Mammary epithelial cell (primary cell): ENCODE measurements at regions not wholly inside any gene's neighbourhood (a gene's known extent, or its start where the extent isn't known, plus 50 kb on each side); places are given as distances from the start of the nearest gene placed in this dataset.

ENCODE experiments used
- EZH2 ChIP-seq: IDR thresholded peaks from 2 replicates; pipeline ENCODE4 v1.6.1; 2012; ENCODE audit warnings: low read length, inconsistent platforms, borderline replicate concordance
- TF ChIP-seq, protein P1 (sequence below), 2 donors: IDR thresholded peaks in 1 of 2; conservative IDR thresholded peaks in 1 of 2; 2 replicates each; pipeline ENCODE4 v1.5.1; 2011 to 2012; ENCODE audit warnings: inconsistent platforms in 2 of 2, low read length in 2 of 2, mild to moderate bottlenecking in 2 of 2, control low read depth in 1 of 2, low read depth in 1 of 2; ENCODE audit not compliant: insufficient read depth in 1 of 2; ENCODE audit errors: extremely low read depth in 1 of 2

DNA sequence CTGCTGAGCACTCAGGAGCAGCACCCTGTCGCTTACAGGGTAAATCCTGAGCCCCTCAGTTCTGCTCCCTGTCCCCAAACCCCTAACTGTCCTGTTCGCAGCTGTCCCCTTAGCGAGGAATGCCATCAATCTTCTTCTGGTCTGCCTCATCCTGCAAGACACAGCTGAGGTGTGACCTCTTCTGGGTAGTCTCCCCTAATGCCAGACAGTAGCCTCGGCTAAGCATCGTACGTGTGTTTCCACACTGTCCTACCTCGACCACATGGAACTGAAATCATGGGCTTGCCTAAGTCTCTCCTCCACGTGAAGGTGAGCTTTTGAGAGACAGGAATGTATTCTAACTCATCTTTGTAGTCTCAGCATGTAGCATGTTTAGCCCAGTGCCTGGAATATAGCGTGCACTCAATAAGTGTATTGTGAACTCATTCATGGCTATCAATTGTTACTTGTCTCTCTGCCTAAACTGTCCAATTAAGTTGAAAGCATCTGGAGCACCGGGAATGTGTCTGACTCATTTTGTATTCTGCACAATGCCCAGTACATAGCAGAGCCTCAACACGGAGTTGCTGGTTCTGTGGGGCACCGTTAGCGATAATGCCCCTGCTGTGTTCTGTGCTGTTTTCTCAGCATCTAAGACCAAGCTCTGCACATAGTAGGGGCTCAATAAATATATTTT is 90.2 kb downstream of the HES1 start:
- TF ChIP-seq, protein P1, sequence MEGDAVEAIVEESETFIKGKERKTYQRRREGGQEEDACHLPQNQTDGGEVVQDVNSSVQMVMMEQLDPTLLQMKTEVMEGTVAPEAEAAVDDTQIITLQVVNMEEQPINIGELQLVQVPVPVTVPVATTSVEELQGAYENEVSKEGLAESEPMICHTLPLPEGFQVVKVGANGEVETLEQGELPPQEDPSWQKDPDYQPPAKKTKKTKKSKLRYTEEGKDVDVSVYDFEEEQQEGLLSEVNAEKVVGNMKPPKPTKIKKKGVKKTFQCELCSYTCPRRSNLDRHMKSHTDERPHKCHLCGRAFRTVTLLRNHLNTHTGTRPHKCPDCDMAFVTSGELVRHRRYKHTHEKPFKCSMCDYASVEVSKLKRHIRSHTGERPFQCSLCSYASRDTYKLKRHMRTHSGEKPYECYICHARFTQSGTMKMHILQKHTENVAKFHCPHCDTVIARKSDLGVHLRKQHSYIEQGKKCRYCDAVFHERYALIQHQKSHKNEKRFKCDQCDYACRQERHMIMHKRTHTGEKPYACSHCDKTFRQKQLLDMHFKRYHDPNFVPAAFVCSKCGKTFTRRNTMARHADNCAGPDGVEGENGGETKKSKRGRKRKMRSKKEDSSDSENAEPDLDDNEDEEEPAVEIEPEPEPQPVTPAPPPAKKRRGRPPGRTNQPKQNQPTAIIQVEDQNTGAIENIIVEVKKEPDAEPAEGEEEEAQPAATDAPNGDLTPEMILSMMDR (conservative IDR thresholded peaks at IDR 0.05 in 1 of 2, IDR thresholded peaks at IDR 0.05 in 1 of 2; ENCODE audit: extremely low read depth in 1 of 2, insufficient read depth in 1 of 2, low read depth in 1 of 2, low read length in 2 of 2) = no peak
- no peak for TF ChIP-seq EZH2
